Hepatocyte (in vitro differentiated cells): ENCODE measurements at regions not wholly inside any gene's neighbourhood (a gene's known extent, or its start where the extent isn't known, plus 50 kb on each side); places are given as distances from the start of the nearest gene placed in this dataset.

ENCODE experiments used
- DNase-seq: peaks from one replicate; pipeline ENCODE4 v3.0.0-alpha.2; 2016; ENCODE audit warnings: low spot score
- H2AFZ ChIP-seq: fragments of 200-600 bp; sonication (generic); 2 replicates; pipeline ENCODE4 v1.6.0; 2016; ENCODE audit warnings: antibody characterized with exemption, mild to moderate bottlenecking
- H3K27ac ChIP-seq: fragments of 200-600 bp; sonication (generic); 2 replicates; pipeline ENCODE4 v1.5.1; 2016; ENCODE audit warnings: mild to moderate bottlenecking
- H3K27me3 ChIP-seq: fragments of 200-600 bp; sonication (generic); 2 replicates; pipeline ENCODE4 v1.6.1; 2016
- H3K36me3 ChIP-seq: fragments of 200-600 bp; sonication (generic); replicated peaks from 2 replicates; pipeline ENCODE4 v1.5.1; 2016; ENCODE audit warnings: low read depth; ENCODE audit not compliant: insufficient read depth
- H3K4me1 ChIP-seq: fragments of 200-600 bp; sonication (generic); 2 replicates; pipeline ENCODE4 v1.5.1; 2016; ENCODE audit warnings: mild to moderate bottlenecking, moderate library complexity; ENCODE audit not compliant: insufficient read depth
- H3K4me2 ChIP-seq: fragments of 200-600 bp; sonication (generic); 2 replicates; pipeline ENCODE4 v1.6.0; 2016
- H3K4me3 ChIP-seq: fragments of 200-600 bp; sonication (generic); 2 replicates; pipeline ENCODE4 v1.5.1; 2016; ENCODE audit warnings: mild to moderate bottlenecking
- H3K79me2 ChIP-seq: fragments of 200-600 bp; sonication (generic); 2 replicates; pipeline ENCODE4 v1.6.0; 2017; ENCODE audit warnings: mild to moderate bottlenecking
- H3K9me2 ChIP-seq: fragments of 200-600 bp; sonication (generic); replicated peaks from 2 replicates; pipeline ENCODE4 v1.6.0; 2017; ENCODE audit warnings: mild to moderate bottlenecking; ENCODE audit not compliant: insufficient read depth
- H3K9me3 ChIP-seq: fragments of 200-600 bp; sonication (generic); 2 replicates; pipeline ENCODE4 v1.5.1; 2016; ENCODE audit warnings: low read depth, mild to moderate bottlenecking
- H4K20me1 ChIP-seq: fragments of 200-600 bp; sonication (generic); 2 replicates; pipeline ENCODE4 v1.6.0; 2016; ENCODE audit warnings: mild to moderate bottlenecking; ENCODE audit not compliant: insufficient read depth, poor library complexity, severe bottlenecking
- EZH2 ChIP-seq: fragments of 200-600 bp; sonication (generic); IDR thresholded peaks from 2 replicates; pipeline ENCODE4 v1.6.1; 2016; ENCODE audit warnings: antibody characterized with exemption, mild to moderate bottlenecking, borderline replicate concordance
- EZH2phosphoT487 ChIP-seq: fragments of 200-600 bp; sonication (generic); IDR thresholded peaks from one replicate; pipeline ENCODE4 v1.6.1; 2018; ENCODE audit warnings: antibody characterized with exemption, mild to moderate bottlenecking, low read depth, moderate library complexity; ENCODE audit not compliant: unreplicated experiment, severe bottlenecking
- WGBS: methylation state at CpG from one replicate; pipeline ENCODE4 v1.1.6; 2016; ENCODE audit warnings: low lambda C conversion rate; ENCODE audit errors: missing lambda C conversion rate; 5-methylcytosine and 5-hydroxymethylcytosine counted together
- TF ChIP-seq, protein P1 (sequence below): fragments of 200-600 bp; sonication (generic); IDR thresholded peaks from 2 replicates; pipeline ENCODE4 v1.5.1; 2016; ENCODE audit warnings: antibody characterized with exemption, mild to moderate bottlenecking; ENCODE audit not compliant: poor library complexity

DNA sequence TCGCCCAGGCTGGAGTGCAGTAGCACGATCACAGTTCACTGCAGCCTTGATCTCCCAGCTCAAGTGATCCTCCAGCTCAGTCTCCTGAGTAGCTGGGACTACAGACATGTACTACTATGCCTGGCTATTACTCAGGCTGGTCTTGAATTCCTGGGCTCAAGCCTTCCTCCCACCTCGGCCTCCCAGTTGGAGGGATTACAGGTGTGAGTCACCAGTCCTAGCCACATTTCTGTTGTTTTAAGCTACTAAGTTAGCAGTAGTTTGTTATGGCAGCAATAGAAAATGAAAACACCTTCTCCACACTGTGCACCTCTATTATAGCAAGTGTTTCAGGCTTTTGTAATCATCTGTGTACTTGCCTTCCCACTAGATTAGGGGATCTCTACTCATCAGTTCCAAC, 588.9 kb upstream of the TLE4 start:
- Histone ChIP-seq H3K27me3 (no peaks in the 10 kb centered on the region), H4K20me1 (no peaks in the 10 kb centered on the region), H3K36me3 (no peaks in the 10 kb centered on the region), H3K4me2 (no peak overlapping the region), H3K79me2 (no peaks in the 10 kb centered on the region), H3K27ac (no peak overlapping the region), H3K9me2 (no peaks in the 10 kb centered on the region), H2AFZ (no peak overlapping the region), H3K4me1 (no peaks in the 10 kb centered on the region), H3K4me3 (no peak overlapping the region), H3K9me3 (no peaks in the 10 kb centered on the region)
- WGBS = 96% methylated on average over 3 of the region's 3 CpGs
- TF ChIP-seq, protein P1, sequence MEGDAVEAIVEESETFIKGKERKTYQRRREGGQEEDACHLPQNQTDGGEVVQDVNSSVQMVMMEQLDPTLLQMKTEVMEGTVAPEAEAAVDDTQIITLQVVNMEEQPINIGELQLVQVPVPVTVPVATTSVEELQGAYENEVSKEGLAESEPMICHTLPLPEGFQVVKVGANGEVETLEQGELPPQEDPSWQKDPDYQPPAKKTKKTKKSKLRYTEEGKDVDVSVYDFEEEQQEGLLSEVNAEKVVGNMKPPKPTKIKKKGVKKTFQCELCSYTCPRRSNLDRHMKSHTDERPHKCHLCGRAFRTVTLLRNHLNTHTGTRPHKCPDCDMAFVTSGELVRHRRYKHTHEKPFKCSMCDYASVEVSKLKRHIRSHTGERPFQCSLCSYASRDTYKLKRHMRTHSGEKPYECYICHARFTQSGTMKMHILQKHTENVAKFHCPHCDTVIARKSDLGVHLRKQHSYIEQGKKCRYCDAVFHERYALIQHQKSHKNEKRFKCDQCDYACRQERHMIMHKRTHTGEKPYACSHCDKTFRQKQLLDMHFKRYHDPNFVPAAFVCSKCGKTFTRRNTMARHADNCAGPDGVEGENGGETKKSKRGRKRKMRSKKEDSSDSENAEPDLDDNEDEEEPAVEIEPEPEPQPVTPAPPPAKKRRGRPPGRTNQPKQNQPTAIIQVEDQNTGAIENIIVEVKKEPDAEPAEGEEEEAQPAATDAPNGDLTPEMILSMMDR = no peak
- TF ChIP-seq EZH2phosphoT487 = no peak
- no peak for DNase-seq

DNA sequence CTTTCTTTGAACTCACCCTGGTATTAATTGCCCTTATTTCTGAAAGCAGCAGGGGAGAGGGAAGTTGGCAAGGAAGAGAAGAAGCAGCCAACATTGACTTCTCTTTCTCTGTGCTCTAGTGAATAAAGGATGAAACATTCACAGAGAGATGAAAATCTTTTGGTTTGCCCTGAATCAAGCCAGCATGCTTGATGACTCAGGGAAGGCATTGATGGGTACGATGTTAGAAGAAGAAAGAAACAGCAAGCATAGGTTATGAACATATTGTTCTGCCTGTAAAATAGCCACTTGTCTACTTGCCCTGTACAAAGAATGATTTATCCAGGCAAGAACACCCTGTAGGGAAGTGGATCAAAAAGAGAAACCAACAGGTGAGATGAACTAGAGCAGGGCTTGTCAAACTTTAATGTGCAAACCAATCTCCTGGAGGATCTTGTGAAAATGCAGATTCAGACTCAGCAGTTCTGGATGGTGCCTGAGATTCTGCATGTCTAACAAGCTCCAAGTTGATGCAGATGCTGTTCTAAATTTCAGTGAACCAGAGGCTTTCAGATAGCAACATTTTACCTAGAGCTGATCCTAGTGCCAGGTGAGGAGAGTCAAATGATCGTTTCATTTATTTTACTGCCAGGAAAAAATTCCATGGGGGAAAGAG, 586.6 kb upstream of the TLE4 start:
- whole genome bisulfite sequencing = 81% methylated on average over 2 of the region's 2 CpGs
- Histone ChIP-seq H3K9me3 (no peaks in the 10 kb centered on the region), H3K27ac (no peak overlapping the region), H3K27me3 (no peaks in the 10 kb centered on the region), H3K9me2 (no peaks in the 10 kb centered on the region), H2AFZ (no peak overlapping the region), H3K36me3 (no peaks in the 10 kb centered on the region), H3K4me1 (no peaks in the 10 kb centered on the region), H4K20me1 (no peaks in the 10 kb centered on the region), H3K4me3 (no peak overlapping the region), H3K79me2 (no peaks in the 10 kb centered on the region), H3K4me2 (no peak overlapping the region)
- no peak for TF ChIP-seq EZH2
- TF ChIP-seq EZH2phosphoT487 = no peak
- TF ChIP-seq, protein P1 = no peak
- no peak for DNase-seq

DNA sequence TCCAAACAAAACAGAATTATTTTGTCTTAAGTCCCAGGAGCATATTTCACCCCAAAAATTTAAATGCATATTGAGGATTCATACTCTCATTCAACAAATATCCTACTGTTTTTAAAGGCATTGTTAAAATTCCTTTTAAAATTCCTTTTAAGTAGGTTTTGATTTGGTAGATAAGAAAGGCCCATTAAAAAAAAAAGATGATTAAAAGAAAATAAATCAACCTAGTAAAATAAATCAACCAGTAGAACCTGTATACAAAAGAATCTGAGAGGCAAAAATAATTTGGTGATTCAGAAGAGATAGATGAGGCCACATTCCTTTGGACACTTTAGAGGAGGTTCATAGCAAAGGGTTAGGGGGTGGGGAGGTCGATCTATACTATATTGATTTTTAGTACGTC, 585.3 kb upstream of the TLE4 start:
- whole genome bisulfite sequencing = 80% methylated on average over 2 of the region's 2 CpGs

More for the DNA sequence above, 585.3 kb upstream of the TLE4 start:
- no peak overlapping the region for H2AFZ ChIP-seq
- TF ChIP-seq EZH2 (no peak), EZH2phosphoT487 (no peak)
- TF ChIP-seq, protein P1 = no peak
- H3K9me3 ChIP-seq = no peaks in the 10 kb centered on the region
- H3K27ac ChIP-seq = no peak overlapping the region
- H3K4me3 ChIP-seq = no peak overlapping the region
- no peaks in the 10 kb centered on the region for H4K20me1 ChIP-seq
- no peaks in the 10 kb centered on the region for H3K36me3 ChIP-seq
- H3K27me3 ChIP-seq = no peaks in the 10 kb centered on the region
- no peaks in the 10 kb centered on the region for H3K4me1 ChIP-seq
- no peak for DNase-seq
- H3K4me2 ChIP-seq = no peak overlapping the region
- no peaks in the 10 kb centered on the region for H3K9me2 ChIP-seq
- no peaks in the 10 kb centered on the region for H3K79me2 ChIP-seq
